ENCODE measurements at regions not wholly inside any gene's neighbourhood (a gene's known extent, or its start where the extent isn't known, plus 50 kb on each side); places are given as distances from the start of the nearest gene placed in this dataset.

DNA sequence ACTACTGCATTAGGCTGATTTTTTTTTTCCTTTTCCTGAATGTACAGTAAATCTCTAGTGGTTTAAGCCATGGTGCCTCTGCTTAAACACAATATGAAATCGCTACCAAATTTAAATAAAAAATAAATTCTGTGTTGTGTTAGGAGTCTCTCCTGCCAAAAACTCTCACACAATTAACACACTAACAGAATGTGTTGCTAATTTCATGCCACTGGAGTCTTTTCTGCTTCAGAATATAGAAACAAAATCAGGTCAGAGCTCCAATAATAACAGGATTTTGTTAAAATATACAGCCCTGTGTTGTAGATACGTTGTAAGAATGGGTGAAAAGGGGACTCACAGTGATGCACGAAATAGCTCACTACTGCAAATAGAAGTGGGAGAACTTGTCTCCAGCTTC lies 398.8 kb downstream of the ZSWIM6 start:
- TF ChIP-seq YY1 (IDR thresholded peaks at IDR 0.05; ENCODE audit: insufficient read depth, insufficient read length) (no peak), ZNF274 (IDR thresholded peaks at IDR 0.05; ENCODE audit: low read depth, low read length) (no peak)

All from NT2/D1 (cell line).